Stimulated activated naive CD4-positive, alpha-beta T cell treated with Interleukin-2 at 50 U/mL for 16 hours (primary cell): ENCODE measurements at regions not wholly inside any gene's neighbourhood (a gene's known extent, or its start where the extent isn't known, plus 50 kb on each side); places are given as distances from the start of the nearest gene placed in this dataset.
"Not testable (repeated sequence)": the region's sequence is repeated elsewhere in the genome, so short reads cannot be mapped to it uniquely, and the experiment has no call there.

Experiments
- DNase-seq: peaks from one replicate; lab custom pipeline; 2025; lab: John Stamatoyannopoulos, UW

GRCh38 chr6:168852376-168852884, 401.2 kb downstream of the THBS2 start:
- no peak for DNase-seq

GRCh38 chr6:168851460-168852375, 401.9 kb downstream of the THBS2 start:
- no peak for DNase-seq

GRCh38 chr6:168850027-168850736, 403.5 kb downstream of the THBS2 start:
- DNase-seq: not testable (repeated sequence)

- no peak for DNase-seq
Observed at GRCh38 chr6:168849459-168849858, 404.2 kb downstream of the THBS2 start.

GRCh38 chr6:168848797-168849196, 404.8 kb downstream of the THBS2 start:
- no peak for DNase-seq

- no peak for DNase-seq
Observed at GRCh38 chr6:168844821-168845609, 404.0 kb downstream of the SMOC2 start.

GRCh38 chr6:168842632-168843212, 401.7 kb downstream of the SMOC2 start:
- DNase-seq: not testable (repeated sequence)

GRCh38 chr6:168841609-168842278, 400.8 kb downstream of the SMOC2 start:
- no peak for DNase-seq

- DNase-seq: not testable (repeated sequence)
Observed at GRCh38 chr6:168840932-168841331, 399.9 kb downstream of the SMOC2 start.

- not testable (repeated sequence) for DNase-seq
Observed at GRCh38 chr6:168840299-168840698, 399.3 kb downstream of the SMOC2 start.

GRCh38 chr6:168838037-168838399, 397.0 kb downstream of the SMOC2 start:
- no peak for DNase-seq

GRCh38 chr6:168837254-168838036, 396.5 kb downstream of the SMOC2 start:
- no peak for DNase-seq

GRCh38 chr6:168835991-168836390, 395.0 kb downstream of the SMOC2 start:
- DNase-seq: no peak

- DNase-seq: no peak
Observed at GRCh38 chr6:168834801-168835200, 393.8 kb downstream of the SMOC2 start.

- no peak for DNase-seq
Observed at GRCh38 chr6:168834042-168834587, 393.1 kb downstream of the SMOC2 start.

GRCh38 chr6:168828800-168829199, 387.8 kb downstream of the SMOC2 start:
- DNase-seq: no peak

- DNase-seq: no peak
Observed at GRCh38 chr6:168828035-168828434, 387.1 kb downstream of the SMOC2 start.

- no peak for DNase-seq
Observed at GRCh38 chr6:168827586-168827871, 386.5 kb downstream of the SMOC2 start.

- DNase-seq: no peak
Observed at GRCh38 chr6:168826726-168827585, 386.0 kb downstream of the SMOC2 start.

GRCh38 chr6:168826078-168826390, 385.1 kb downstream of the SMOC2 start:
- no peak for DNase-seq
